ENCODE measurements at regions not wholly inside any gene's neighbourhood (a gene's known extent, or its start where the extent isn't known, plus 50 kb on each side); places are given as distances from the start of the nearest gene placed in this dataset.

- TF ChIP-seq CTCF (IDR thresholded peaks at IDR 0.05; ENCODE audit: borderline replicate concordance, extremely low read depth, low read length, poor library complexity, severe bottlenecking), result no peak
- TF ChIP-seq EZH2 (IDR thresholded peaks at IDR 0.05; ENCODE audit: borderline replicate concordance, low read depth, low read length, severe bottlenecking), result no peak
Measured at GRCh38 chr7:28347475-28348318, 64.6 kb upstream of the CREB5 start.

Measured in DND-41 (cell line).